ENCODE measurements at regions not wholly inside any gene's neighbourhood (a gene's known extent, or its start where the extent isn't known, plus 50 kb on each side); places are given as distances from the start of the nearest gene placed in this dataset.

- H2BK15ac ChIP-seq (ENCODE audit: low read length), result no peak overlapping the region
- H3K23ac ChIP-seq (ENCODE audit: insufficient read length), result no peak overlapping the region
- H3K27ac ChIP-seq (ENCODE audit: low read depth, low read length), result no peak overlapping the region
- H4K5ac ChIP-seq (ENCODE audit: insufficient read length, low read depth, low read length), result no peak overlapping the region
- H3K79me1 ChIP-seq (ENCODE audit: low read depth, low read length), result no peaks in the 10 kb centered on the region
- H4K91ac ChIP-seq (replicated peaks; ENCODE audit: insufficient read length, low read length), result no peak overlapping the region
- H2BK5ac ChIP-seq (ENCODE audit: low read depth, low read length), result no peak overlapping the region
- no peak overlapping the region for H4K8ac ChIP-seq (ENCODE audit: extremely low read depth, insufficient read depth, low read length)
- H4K20me1 ChIP-seq (replicated peaks in 1 of 2; ENCODE audit: control insufficient read depth in 1 of 2, insufficient read depth in 2 of 2, low read length in 2 of 2), result no peaks in the 10 kb centered on the region
- DNase-seq (ENCODE audit: low read depth in 1 of 2, low spot score in 2 of 2) (no peak), FAIRE-seq (no peak)
- no peaks in the 10 kb centered on the region for H3K9me3 ChIP-seq (ENCODE audit: insufficient read depth in 2 of 2, low read depth in 1 of 2, low read length in 1 of 2)
- H3K23me2 ChIP-seq (ENCODE audit: low read depth, low read length), result no peaks in the 10 kb centered on the region
- H3K4ac ChIP-seq (replicated peaks; ENCODE audit: insufficient read length, low read depth, low read length), result no peak overlapping the region
- POLR2A ChIA-PET (ENCODE audit: partially characterized antibody), result no interaction called here
- no peaks in the 10 kb centered on the region for H3K79me2 ChIP-seq (ENCODE audit: control insufficient read depth in 1 of 2, insufficient read depth in 2 of 2, low read length in 2 of 2)
- no peak overlapping the region for H3K18ac ChIP-seq (ENCODE audit: extremely low read depth, low read length)
- no peak overlapping the region for H3K56ac ChIP-seq (replicated peaks; ENCODE audit: insufficient read length, low read depth, low read length)
- H3K4me3 ChIP-seq (ENCODE audit: extremely low read depth in 1 of 4, insufficient read depth in 2 of 4, low read depth in 3 of 4, low read length in 4 of 4), result no peak overlapping the region
- H3K36me3 ChIP-seq (ENCODE audit: control insufficient read depth in 2 of 4, insufficient read depth in 4 of 4, low read length in 3 of 4), result no peaks in the 10 kb centered on the region
- CTCF ChIA-PET (ENCODE audit: partially characterized antibody), result interaction anchor here (0.5 to 2.6 kb wide), 4 partner anchors 9 to 369 kb away, joined by 3 to 8 read pairs (median 4); no protein-coding TSS in a partner anchor
- H2AFZ ChIP-seq (ENCODE audit: low read length), result no peak overlapping the region
- no peak overlapping the region for H3K14ac ChIP-seq (ENCODE audit: insufficient read length)
- H2AK5ac ChIP-seq (ENCODE audit: low read depth, low read length), result no peak overlapping the region
- no peak for TF ChIP-seq MAX (IDR thresholded peaks at IDR 0.05)
- H2BK20ac ChIP-seq (ENCODE audit: low read length), result no peak overlapping the region
- H2BK12ac ChIP-seq (ENCODE audit: low read depth, low read length), result no peak overlapping the region
- H3K9ac ChIP-seq (replicated peaks in 1 of 4; ENCODE audit: extremely low read depth in 1 of 4, low read depth in 3 of 4, low read length in 3 of 4), result no peak overlapping the region
- no peaks in the 10 kb centered on the region for H3K27me3 ChIP-seq (replicated peaks in 1 of 4; ENCODE audit: control insufficient read depth in 3 of 4, extremely low read depth in 1 of 4, insufficient read depth in 3 of 4, low read length in 3 of 4)
- no peaks in the 10 kb centered on the region for H3K4me1 ChIP-seq (replicated peaks in 1 of 4; ENCODE audit: control insufficient read depth in 3 of 4, insufficient read depth in 4 of 4, low read length in 3 of 4)
- H2BK120ac ChIP-seq (replicated peaks; ENCODE audit: low read depth, low read length), result no peak overlapping the region
- H3K4me2 ChIP-seq (ENCODE audit: insufficient read depth in 1 of 2, low read depth in 2 of 2, low read length in 2 of 2), result no peak overlapping the region
- 96% methylated on average over 2 of the region's 2 CpGs; no CpG with 5 or more reads in 1 of the 2 experiments for WGBS, 2 experiments (ENCODE audit: extremely low coverage in 1 of 2, insufficient coverage in 1 of 2, insufficient read length in 1 of 2, insufficient replicate concordance in 2 of 2, low coverage in 1 of 2, low lambda C conversion rate in 2 of 2, missing lambda C conversion rate in 1 of 2)
Observed at GRCh38 chr7:41336455-41336952, 366.4 kb downstream of the INHBA start.
